SK-MEL-5 (cell line): ENCODE measurements at regions not wholly inside any gene's neighbourhood (a gene's known extent, or its start where the extent isn't known, plus 50 kb on each side); places are given as distances from the start of the nearest gene placed in this dataset.
"Not testable (repeated sequence)": the region's sequence is repeated elsewhere in the genome, so short reads cannot be mapped to it uniquely, and the experiment has no call there.

Source experiments
- DNase-seq: peaks from one replicate; pipeline ENCODE4 v3.0.0-alpha.2; 2016; ENCODE audit warnings: low read depth, low spot score
- in situ Hi-C: cut with HindIII; loops from 2 replicates; pipeline ENCODE4 v1.10.0; 2016; ENCODE audit warnings: low sequenced_read_pairs, high pct_unique_total_duplicates, low pct_unique_long_range_greater_than_20kb

DNA sequence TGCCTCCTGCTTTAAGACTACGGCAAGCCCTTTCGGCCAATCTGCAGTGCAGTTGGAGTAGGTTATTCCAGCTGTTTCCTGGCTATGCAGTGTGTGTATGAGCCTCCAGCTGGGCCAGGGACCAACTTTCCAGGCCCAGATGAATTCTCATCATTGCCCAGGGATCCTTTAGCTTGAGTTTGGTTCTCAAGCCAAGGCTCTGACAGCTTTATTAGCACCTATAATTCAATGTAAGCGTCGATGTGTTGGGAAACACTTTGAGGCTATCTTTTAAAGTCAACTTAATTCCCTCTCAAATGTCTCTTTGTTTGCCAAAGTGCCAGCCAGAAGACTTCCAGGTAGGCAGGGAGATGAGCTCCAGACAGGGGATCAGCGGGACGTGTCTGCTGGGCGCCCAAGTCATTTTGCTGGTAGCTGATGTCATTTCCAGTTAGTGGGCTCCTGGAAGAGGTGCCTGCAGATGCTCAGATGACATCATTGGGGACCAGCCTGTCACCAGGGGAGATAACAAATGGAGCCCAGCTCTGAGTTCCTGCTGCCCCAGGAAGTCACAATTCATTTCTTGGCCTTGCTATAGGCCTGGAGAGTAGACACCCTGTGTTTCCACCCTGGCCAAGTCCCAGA is 520.4 kb downstream of the SOX6 start:
- in situ Hi-C loops: no loop called here

DNA sequence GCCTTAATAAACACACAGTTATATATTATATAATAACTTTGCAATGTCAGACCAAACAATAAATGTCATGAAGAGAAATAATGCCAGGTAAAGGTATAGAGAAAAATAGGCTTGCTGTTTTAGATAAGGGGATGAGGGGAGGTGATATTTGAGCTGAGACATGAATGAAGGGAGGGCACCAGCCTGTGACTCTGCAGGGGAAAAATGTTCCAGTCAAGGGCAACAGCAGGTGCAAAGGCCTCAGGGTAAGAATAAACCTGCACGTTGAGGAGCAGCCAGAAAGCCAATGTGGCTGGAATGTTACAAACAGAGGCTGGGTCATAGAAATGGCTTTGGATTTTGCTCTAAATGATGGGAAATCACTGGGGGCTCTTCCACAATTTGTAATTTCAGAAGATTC is 519.6 kb downstream of the SOX6 start:
- in situ Hi-C loops: no loop called here
- DNase-seq: no peak

More for the DNA sequence above, 520.4 kb downstream of the SOX6 start:
- no peak for DNase-seq

DNA sequence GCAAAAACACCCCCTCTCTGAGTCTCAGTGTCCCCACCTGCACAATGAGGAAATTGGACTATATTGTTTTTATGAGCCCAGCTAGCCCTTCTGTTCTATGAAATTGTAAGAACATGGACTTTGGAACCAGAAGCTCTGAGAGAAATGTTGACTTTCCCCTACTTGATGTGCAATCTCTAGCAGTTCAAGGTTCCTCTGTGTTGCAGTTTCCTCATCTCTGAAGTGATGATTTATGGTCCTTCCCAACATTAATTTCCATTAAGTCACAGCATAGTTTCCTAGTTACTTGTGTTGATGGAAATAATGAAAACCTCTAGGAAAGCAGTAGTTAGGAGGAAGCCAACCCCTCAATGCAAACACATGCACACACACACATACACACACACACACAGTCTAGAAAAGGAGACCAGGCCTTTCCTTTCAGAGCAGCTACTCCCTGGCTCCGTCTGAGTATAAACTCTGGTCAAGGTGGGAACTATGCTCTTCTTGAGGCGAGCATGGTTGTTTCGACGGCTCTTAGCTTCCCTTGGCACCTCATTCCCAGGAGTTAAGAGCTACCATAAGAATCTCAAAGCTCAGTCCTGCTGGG is 518.4 kb downstream of the SOX6 start:
- in situ Hi-C loops: no loop called here
- no peak for DNase-seq

- no peak for DNase-seq
- in situ Hi-C loops: no loop called here
These were observed 517.3 kb downstream of the SOX6 start for GRCh38 chr11:15839061-15839460.

- no peak for DNase-seq
- in situ Hi-C loops: no loop called here
These were observed 515.4 kb downstream of the SOX6 start for GRCh38 chr11:15840966-15841365.

GRCh38 chr11:15841931-15842740 is 514.2 kb downstream of the SOX6 start:
- DNase-seq: no peak
- in situ Hi-C loops: no loop called here

DNA sequence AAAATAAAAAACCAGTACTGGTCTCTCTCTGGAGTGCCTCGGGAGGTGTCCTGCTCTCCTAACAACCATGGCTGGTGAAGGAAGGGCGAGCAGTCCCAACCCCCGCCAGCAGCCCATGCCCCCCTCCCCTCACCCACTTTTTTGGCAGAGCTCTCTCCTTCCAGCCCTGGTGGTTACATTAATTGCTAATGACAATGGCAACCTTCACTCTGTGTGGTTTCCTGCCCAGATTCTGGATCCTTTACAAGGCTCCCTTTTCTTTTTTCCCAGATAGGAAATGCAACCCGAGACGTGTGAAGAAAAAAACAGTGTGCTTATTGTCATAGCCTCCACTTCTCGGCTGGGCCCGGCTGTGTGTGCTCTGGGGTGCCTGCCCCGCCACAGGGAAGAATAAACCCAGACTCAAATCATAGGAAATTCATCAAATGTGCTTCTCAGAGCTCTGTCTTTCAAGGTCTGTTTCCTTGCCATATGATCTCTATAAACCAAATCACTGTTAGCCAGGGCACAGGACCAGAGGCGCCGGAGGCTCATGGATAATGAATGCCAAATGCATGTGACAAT is 513.0 kb downstream of the SOX6 start:
- in situ Hi-C loops: no loop called here
- peak; percentile 99 for DNase-seq

DNA sequence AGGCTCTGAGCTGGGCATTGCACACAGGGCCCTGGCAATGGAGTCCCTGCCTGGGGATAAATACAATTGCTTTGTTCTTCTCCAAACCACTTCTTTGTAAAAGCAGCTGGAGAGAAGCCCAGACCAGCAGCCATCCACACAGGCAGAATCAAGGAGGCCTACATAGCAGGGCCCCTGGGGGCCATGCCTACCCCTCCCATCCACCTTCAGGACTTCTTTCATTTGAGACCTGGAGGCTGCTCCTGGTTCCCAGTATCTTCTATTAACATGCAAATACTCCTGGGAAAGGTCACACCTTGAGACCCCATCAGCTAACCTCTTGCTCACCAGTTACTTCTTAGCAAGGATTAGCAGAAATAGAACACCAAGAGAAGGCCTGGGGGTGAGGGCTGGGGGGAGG is 511.1 kb downstream of the SOX6 start:
- DNase-seq: peak; percentile 65
- in situ Hi-C loops: no loop called here

GRCh38 chr11:15848631-15849168 is 507.6 kb downstream of the SOX6 start:
- in situ Hi-C loops: no loop called here
- no peak for DNase-seq

- DNase-seq: peak; percentile 48
- in situ Hi-C loops: no loop called here
These were observed 507.1 kb downstream of the SOX6 start for GRCh38 chr11:15849257-15849656.

- in situ Hi-C loops, DNase-seq: not testable (repeated sequence)
These were observed 506.0 kb downstream of the SOX6 start for GRCh38 chr11:15850335-15850734.

GRCh38 chr11:15851051-15851498 is 505.3 kb downstream of the SOX6 start:
- in situ Hi-C loops: no loop called here
- DNase-seq: no peak

DNA sequence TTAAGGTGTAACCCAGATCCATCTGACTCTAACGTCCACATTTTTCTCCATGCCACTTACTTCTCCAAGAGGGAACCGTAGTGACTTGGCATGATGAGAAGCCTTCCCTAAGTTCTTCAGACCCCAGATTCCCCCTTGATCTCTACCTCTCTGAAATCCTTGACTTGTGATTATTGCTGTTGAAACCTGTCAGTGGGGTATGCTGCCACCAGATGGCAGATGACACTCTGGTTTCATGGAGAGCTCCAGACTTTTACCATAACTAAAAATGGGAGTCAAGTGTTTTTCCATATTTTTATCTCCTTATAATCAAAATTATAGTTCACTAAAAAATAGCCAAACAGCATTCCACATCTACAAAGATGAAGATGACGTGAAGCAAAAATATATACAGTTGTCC is 504.2 kb downstream of the SOX6 start:
- peak; percentile 72 for DNase-seq
- in situ Hi-C loops: no loop called here

DNA sequence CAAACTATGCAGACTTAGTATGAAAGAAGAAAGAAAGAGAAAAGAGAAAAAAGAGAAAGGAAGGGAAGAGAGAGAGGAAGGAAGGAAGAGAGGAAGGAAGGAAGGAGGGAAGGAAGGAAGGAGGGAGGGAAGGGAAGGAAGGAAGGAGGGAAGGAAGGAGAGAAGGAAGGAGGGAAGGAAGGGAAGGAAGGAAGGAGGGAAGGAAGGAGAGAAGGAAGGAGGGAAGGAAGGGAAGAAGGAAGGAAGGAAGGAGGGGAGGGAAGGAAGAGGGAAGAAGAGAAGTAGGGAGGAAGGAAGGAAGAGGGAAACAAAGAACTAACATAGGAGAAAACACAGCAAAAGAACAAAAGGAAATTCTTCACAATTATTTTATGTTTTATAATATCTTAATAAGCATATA is 502.1 kb downstream of the SOX6 start:
- in situ Hi-C loops: no loop called here
- DNase-seq: no peak

- in situ Hi-C loops: no loop called here
- no peak for DNase-seq
These were observed 497.5 kb downstream of the SOX6 start for GRCh38 chr11:15858881-15859280.

DNA sequence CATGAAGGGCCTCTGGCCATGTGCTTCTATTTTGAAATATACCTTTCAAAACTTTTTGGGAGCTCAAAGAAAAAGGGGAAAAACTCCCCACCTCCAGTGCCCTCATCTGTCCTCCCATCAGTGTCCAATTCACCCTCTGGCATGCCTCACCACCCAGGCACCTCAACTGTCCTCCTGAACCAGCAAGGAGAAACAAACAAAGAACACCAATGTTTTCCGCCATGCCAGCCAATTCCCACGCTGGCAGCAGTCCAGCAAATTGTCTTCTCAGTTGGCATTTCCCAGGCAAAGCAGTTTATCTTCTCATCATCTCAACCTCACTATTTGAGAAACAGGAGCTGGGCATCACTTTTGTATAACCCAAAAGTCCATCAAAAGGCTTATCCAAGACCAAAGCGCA is 496.9 kb downstream of the SOX6 start:
- in situ Hi-C loops: no loop called here
- DNase-seq: peak; percentile 15

GRCh38 chr11:15861256-15861655 is 495.1 kb downstream of the SOX6 start:
- in situ Hi-C loops: no loop called here
- no peak for DNase-seq

DNA sequence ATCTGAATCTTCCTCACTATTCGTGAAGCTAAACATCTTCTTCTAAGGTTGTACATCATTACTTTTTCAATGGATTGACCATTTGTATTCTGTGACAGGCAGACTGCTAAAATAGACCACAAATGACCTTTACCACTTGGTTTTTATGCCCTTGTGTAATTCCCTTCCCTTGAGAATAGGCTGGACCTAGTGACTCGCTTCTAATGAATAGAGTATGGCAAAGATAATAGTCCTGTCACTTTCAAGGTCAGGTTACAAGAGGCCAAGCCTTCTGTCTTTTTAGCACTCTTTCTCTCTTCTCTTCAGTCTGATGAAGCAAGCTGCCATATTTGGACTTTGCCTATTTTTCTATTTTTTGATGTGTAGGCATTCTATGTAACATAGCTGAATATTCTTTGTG is 492.9 kb downstream of the SOX6 start:
- in situ Hi-C loops: no loop called here
- DNase-seq: peak; percentile 47
